ENCODE measurements at regions not wholly inside any gene's neighbourhood (a gene's known extent, or its start where the extent isn't known, plus 50 kb on each side); places are given as distances from the start of the nearest gene placed in this dataset.

- no peaks in the 10 kb centered on the region for H3K27me3 ChIP-seq (ENCODE audit: control insufficient read depth, insufficient read depth, low read length)
- no peak overlapping the region for H3K4me3 ChIP-seq (ENCODE audit: insufficient read depth, low read depth, low read length)
- no peak overlapping the region for H2AK9ac ChIP-seq (replicated peaks; ENCODE audit: low read depth, low read length, poor library complexity)
- no peak overlapping the region for H2BK15ac ChIP-seq (ENCODE audit: low read depth, low read length)
- H3K4me2 ChIP-seq (ENCODE audit: low read depth, low read length) = no peak overlapping the region
- intact Hi-C loops (cut with micrococcal nuclease) (no loop called here), in situ Hi-C loops (cut with MboI; ENCODE audit: low sequenced_read_pairs) (no loop called here), dilution Hi-C loops (cut with HindIII; ENCODE audit: low sequenced_read_pairs, unreplicated experiment) (no loop called here)
- no peak overlapping the region for H3K9ac ChIP-seq (ENCODE audit: low read depth, low read length)
- no peaks in the 10 kb centered on the region for H3K4me1 ChIP-seq (ENCODE audit: control insufficient read depth, insufficient read depth, low read length)
- no peak overlapping the region for H4K8ac ChIP-seq (ENCODE audit: low read depth in 2 of 2, low read length in 2 of 2)
- CTCF ChIA-PET = interaction anchor here (0.6 to 1.1 kb wide), 2 partner anchors 183 to 754 kb away, joined by 3 to 13 read pairs; no protein-coding TSS in a partner anchor
- H4K5ac ChIP-seq (ENCODE audit: low read depth, low read length) = no peak overlapping the region
- no peaks in the 10 kb centered on the region for H4K20me1 ChIP-seq (ENCODE audit: insufficient read depth, low read length)
- ATAC-seq (ENCODE audit: low read depth) (no peak), DNase-seq (no peak)
- no peak overlapping the region for H3K27ac ChIP-seq (ENCODE audit: insufficient read depth, low read length)
- H3K4ac ChIP-seq (ENCODE audit: low read depth, low read length) = no peak overlapping the region
- no TSS peak for BruUV-seq (replicated peaks)
- H2BK20ac ChIP-seq (ENCODE audit: low read depth, low read length) = no peak overlapping the region; the same call in 1 of the 2 replicates
- H3K36me3 ChIP-seq (ENCODE audit: control insufficient read depth, insufficient read depth, low read length) = no peaks in the 10 kb centered on the region
- TF ChIP-seq MAZ (IDR thresholded peaks at IDR 0.05; ENCODE audit: borderline replicate concordance, low read depth, low read length) = no peak
- TF ChIP-seq, protein P1, sequence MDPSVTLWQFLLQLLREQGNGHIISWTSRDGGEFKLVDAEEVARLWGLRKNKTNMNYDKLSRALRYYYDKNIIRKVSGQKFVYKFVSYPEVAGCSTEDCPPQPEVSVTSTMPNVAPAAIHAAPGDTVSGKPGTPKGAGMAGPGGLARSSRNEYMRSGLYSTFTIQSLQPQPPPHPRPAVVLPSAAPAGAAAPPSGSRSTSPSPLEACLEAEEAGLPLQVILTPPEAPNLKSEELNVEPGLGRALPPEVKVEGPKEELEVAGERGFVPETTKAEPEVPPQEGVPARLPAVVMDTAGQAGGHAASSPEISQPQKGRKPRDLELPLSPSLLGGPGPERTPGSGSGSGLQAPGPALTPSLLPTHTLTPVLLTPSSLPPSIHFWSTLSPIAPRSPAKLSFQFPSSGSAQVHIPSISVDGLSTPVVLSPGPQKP (IDR thresholded peaks at IDR 0.05; ENCODE audit: borderline replicate concordance, low read depth, low read length) = no peak
- TF ChIP-seq BHLHE40 (IDR thresholded peaks at IDR 0.05; ENCODE audit: low read depth, low read length) = no peak
- TF ChIP-seq RFX5 (IDR thresholded peaks at IDR 0.05; ENCODE audit: low read depth, low read length) = no peak
- TF ChIP-seq, protein P2, sequence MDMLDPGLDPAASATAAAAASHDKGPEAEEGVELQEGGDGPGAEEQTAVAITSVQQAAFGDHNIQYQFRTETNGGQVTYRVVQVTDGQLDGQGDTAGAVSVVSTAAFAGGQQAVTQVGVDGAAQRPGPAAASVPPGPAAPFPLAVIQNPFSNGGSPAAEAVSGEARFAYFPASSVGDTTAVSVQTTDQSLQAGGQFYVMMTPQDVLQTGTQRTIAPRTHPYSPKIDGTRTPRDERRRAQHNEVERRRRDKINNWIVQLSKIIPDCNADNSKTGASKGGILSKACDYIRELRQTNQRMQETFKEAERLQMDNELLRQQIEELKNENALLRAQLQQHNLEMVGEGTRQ (IDR thresholded peaks at IDR 0.05; ENCODE audit: low read depth, low read length) = no peak
- no peak for TF ChIP-seq MAFK (IDR thresholded peaks at IDR 0.05; ENCODE audit: low read depth, low read length)
- no peak overlapping the region for H2BK120ac ChIP-seq (ENCODE audit: low read depth, low read length)
- no peak overlapping the region for H2AFZ ChIP-seq (replicated peaks; ENCODE audit: low read length, poor library complexity)
- no peak overlapping the region for H2AK5ac ChIP-seq (ENCODE audit: low read depth, low read length)
- no peak overlapping the region for H3K56ac ChIP-seq (ENCODE audit: extremely low read depth, insufficient read depth, low read length)
- H2BK5ac ChIP-seq (ENCODE audit: low read depth, low read length, poor library complexity, severe bottlenecking) = no peak overlapping the region
- POLR2A ChIA-PET (ENCODE audit: unreplicated experiment) = no interaction called here
- H3K14ac ChIP-seq (replicated peaks; ENCODE audit: low read depth, low read length) = no peak overlapping the region
- H3K79me1 ChIP-seq (ENCODE audit: low read depth in 1 of 2, low read length in 2 of 2) = no peaks in the 10 kb centered on the region
- H3K23ac ChIP-seq (ENCODE audit: low read depth, low read length) = no peak overlapping the region
- H3K9me1 ChIP-seq (ENCODE audit: insufficient read depth, low read length) = no peaks in the 10 kb centered on the region
- no CpG with 5 or more reads among the region's 5 CpGs for WGBS, 2 experiments (ENCODE audit: extremely low coverage in 2 of 2, insufficient read length in 1 of 2)
- H3K9me3 ChIP-seq (ENCODE audit: control insufficient read depth, insufficient read depth, low read length) = no peaks in the 10 kb centered on the region
- H3K18ac ChIP-seq (ENCODE audit: low read depth, low read length) = no peak overlapping the region
- no peak overlapping the region for H4K91ac ChIP-seq (ENCODE audit: insufficient read depth, low read depth, low read length)
Observed at GRCh38 chr4:181896614-181897013, 346.6 kb upstream of the TENM3 start.

Measured in IMR-90 (cell line).